ENCODE measurements at regions not wholly inside any gene's neighbourhood (a gene's known extent, or its start where the extent isn't known, plus 50 kb on each side); places are given as distances from the start of the nearest gene placed in this dataset.

DNA sequence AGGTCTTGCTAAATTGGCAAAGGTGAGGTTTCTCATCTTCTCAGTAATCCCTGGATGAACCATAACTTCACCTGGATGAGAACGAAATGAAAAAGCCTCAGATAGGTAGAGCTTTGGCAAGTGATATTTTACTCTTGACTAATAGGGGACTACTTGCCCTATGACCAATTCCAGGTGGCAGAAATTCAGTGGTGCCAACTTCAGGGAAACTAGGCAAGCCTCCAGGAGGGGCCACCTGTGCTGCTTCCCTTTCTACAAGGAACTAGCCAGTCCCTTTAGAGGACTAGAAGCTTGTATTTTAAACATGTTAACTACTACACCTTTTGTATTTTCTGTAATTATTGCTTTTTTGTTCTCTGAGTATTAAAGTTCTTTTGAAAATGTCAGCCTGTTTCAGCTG, 169.0 kb upstream of the GRIA1 start:
- Histone ChIP-seq H3K9ac (ENCODE audit: low read length) (no peak overlapping the region), H3K36me3 (ENCODE audit: insufficient read depth, low read length) (no peaks in the 10 kb centered on the region), H3K4me1 (ENCODE audit: insufficient read depth, low read length) (no peaks in the 10 kb centered on the region), H3K27ac (ENCODE audit: low read depth, low read length) (no peak overlapping the region), H2AFZ (ENCODE audit: low read depth, low read length) (no peak overlapping the region), H3K9me3 (ENCODE audit: insufficient read depth, low read depth, low read length) (no peaks in the 10 kb centered on the region), H4K20me1 (ENCODE audit: insufficient read depth, low read length) (no peaks in the 10 kb centered on the region), H3K4me3 (ENCODE audit: insufficient read depth, low read depth, low read length) (no peak overlapping the region), H3K27me3 (ENCODE audit: insufficient read depth, low read length) (no peaks in the 10 kb centered on the region), H3K79me2 (ENCODE audit: insufficient read depth, low read length) (no peaks in the 10 kb centered on the region), H3K4me2 (ENCODE audit: low read length) (no peak overlapping the region)
- FAIRE-seq = no peak
- no peak for TF ChIP-seq EZH2 (IDR thresholded peaks at IDR 0.05; ENCODE audit: insufficient read depth, low read length)
- Mint-ChIP-seq H3K4me3 (ENCODE audit: unreplicated experiment) (no peak overlapping the region), H3K27me3 (ENCODE audit: low read depth, unreplicated experiment) (no peaks in the 10 kb centered on the region), H3K9me3 (ENCODE audit: unreplicated experiment) (peaks cover 3% of the 10 kb centered on the region), H3K4me1 (ENCODE audit: low read depth, unreplicated experiment) (no peaks in the 10 kb centered on the region), H3K27ac (ENCODE audit: unreplicated experiment) (no peak overlapping the region), H3K36me3 (ENCODE audit: low read depth, unreplicated experiment) (no peaks in the 10 kb centered on the region)
- no peak for DNase-seq (ENCODE audit: low read depth)

DNA sequence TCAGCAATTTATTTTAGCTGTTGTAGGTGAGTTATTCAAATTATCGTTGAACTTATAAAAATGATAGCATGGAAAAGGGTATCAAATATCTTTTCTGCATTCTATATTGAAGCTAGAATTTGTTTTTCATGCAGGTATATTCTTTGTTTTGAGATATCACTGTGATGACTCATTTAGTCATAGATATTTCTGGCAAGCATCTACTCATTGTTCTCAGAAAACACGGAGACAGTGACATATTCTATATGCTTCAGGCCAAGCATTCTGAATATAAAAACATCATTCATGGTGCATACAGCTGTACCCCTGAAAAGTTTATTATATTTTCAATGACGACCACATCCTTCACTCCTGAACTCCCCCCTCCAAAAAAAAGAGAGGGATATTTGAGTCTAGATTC, 150.3 kb upstream of the GRIA1 start:
- H3K4me1 ChIP-seq (ENCODE audit: insufficient read depth, low read length) = no peaks in the 10 kb centered on the region
- no peaks in the 10 kb centered on the region for H3K79me2 ChIP-seq (ENCODE audit: insufficient read depth, low read length)
- TF ChIP-seq, protein P1, sequence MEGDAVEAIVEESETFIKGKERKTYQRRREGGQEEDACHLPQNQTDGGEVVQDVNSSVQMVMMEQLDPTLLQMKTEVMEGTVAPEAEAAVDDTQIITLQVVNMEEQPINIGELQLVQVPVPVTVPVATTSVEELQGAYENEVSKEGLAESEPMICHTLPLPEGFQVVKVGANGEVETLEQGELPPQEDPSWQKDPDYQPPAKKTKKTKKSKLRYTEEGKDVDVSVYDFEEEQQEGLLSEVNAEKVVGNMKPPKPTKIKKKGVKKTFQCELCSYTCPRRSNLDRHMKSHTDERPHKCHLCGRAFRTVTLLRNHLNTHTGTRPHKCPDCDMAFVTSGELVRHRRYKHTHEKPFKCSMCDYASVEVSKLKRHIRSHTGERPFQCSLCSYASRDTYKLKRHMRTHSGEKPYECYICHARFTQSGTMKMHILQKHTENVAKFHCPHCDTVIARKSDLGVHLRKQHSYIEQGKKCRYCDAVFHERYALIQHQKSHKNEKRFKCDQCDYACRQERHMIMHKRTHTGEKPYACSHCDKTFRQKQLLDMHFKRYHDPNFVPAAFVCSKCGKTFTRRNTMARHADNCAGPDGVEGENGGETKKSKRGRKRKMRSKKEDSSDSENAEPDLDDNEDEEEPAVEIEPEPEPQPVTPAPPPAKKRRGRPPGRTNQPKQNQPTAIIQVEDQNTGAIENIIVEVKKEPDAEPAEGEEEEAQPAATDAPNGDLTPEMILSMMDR (IDR thresholded peaks at IDR 0.05; ENCODE audit: insufficient read depth, low read depth, low read length) = no peak
- TF ChIP-seq EZH2 (IDR thresholded peaks at IDR 0.05; ENCODE audit: insufficient read depth, low read length) = no peak
- no peaks in the 10 kb centered on the region for H3K9me3 Mint-ChIP-seq (ENCODE audit: unreplicated experiment)
- H2AFZ ChIP-seq (ENCODE audit: low read depth, low read length) = no peak overlapping the region
- no peaks in the 10 kb centered on the region for H3K27me3 Mint-ChIP-seq (ENCODE audit: low read depth, unreplicated experiment)
- H3K36me3 ChIP-seq (ENCODE audit: insufficient read depth, low read length) = no peaks in the 10 kb centered on the region
- no peak for DNase-seq (ENCODE audit: low read depth)
- no peaks in the 10 kb centered on the region for H3K9me3 ChIP-seq (ENCODE audit: insufficient read depth, low read depth, low read length)
- H3K27ac ChIP-seq (ENCODE audit: low read depth, low read length) = no peak overlapping the region
- no peak overlapping the region for H3K27ac Mint-ChIP-seq (ENCODE audit: unreplicated experiment)
- no peak overlapping the region for H3K4me2 ChIP-seq (ENCODE audit: low read length)
- H4K20me1 ChIP-seq (ENCODE audit: insufficient read depth, low read length) = no peaks in the 10 kb centered on the region
- H3K27me3 ChIP-seq (ENCODE audit: insufficient read depth, low read length) = no peaks in the 10 kb centered on the region
- no peak for FAIRE-seq
- no peaks in the 10 kb centered on the region for H3K36me3 Mint-ChIP-seq (ENCODE audit: low read depth, unreplicated experiment)
- no peak overlapping the region for H3K4me3 ChIP-seq (ENCODE audit: insufficient read depth, low read depth, low read length)
- H3K9ac ChIP-seq (ENCODE audit: low read length) = no peak overlapping the region
- H3K4me1 Mint-ChIP-seq (ENCODE audit: low read depth, unreplicated experiment) = no peaks in the 10 kb centered on the region
- H3K4me3 Mint-ChIP-seq (ENCODE audit: unreplicated experiment) = no peak overlapping the region

DNA sequence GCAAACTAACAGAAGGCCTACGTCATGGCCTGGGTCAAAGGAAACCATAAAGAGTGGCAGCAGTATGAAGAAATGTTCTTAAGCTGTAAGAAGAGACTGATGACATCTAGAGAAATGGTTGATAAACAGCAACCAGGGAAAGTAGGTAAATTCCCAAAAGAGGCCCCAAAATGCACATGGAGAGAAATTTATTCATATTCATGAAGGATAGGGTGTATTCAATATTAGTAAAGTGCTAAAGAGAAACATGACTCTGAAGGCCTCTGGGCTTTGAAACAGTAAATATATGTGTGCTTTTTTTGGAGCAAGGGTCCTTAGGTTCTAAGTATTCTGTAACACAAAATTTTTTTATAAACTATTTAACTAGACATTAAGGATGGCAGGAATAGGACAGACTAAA, 149.7 kb upstream of the GRIA1 start:
- H2AFZ ChIP-seq (ENCODE audit: low read depth, low read length) = no peak overlapping the region
- H3K4me2 ChIP-seq (ENCODE audit: low read length) = no peak overlapping the region
- H3K36me3 ChIP-seq (ENCODE audit: insufficient read depth, low read length) = no peaks in the 10 kb centered on the region
- H3K4me1 ChIP-seq (ENCODE audit: insufficient read depth, low read length) = no peaks in the 10 kb centered on the region
- FAIRE-seq (no peak), DNase-seq (ENCODE audit: low read depth) (no peak)
- TF ChIP-seq EZH2 (IDR thresholded peaks at IDR 0.05; ENCODE audit: insufficient read depth, low read length) = no peak
- TF ChIP-seq, protein P1 (IDR thresholded peaks at IDR 0.05; ENCODE audit: insufficient read depth, low read depth, low read length) = no peak
- no peak overlapping the region for H3K4me3 ChIP-seq (ENCODE audit: insufficient read depth, low read depth, low read length)
- no peaks in the 10 kb centered on the region for H3K9me3 ChIP-seq (ENCODE audit: insufficient read depth, low read depth, low read length)
- no peaks in the 10 kb centered on the region for H3K27me3 ChIP-seq (ENCODE audit: insufficient read depth, low read length)
- Mint-ChIP-seq H3K4me1 (ENCODE audit: low read depth, unreplicated experiment) (no peaks in the 10 kb centered on the region), H3K27ac (ENCODE audit: unreplicated experiment) (no peak overlapping the region), H3K27me3 (ENCODE audit: low read depth, unreplicated experiment) (no peaks in the 10 kb centered on the region), H3K36me3 (ENCODE audit: low read depth, unreplicated experiment) (no peaks in the 10 kb centered on the region), H3K9me3 (ENCODE audit: unreplicated experiment) (peaks cover 2% of the 10 kb centered on the region), H3K4me3 (ENCODE audit: unreplicated experiment) (no peak overlapping the region)
- H3K9ac ChIP-seq (ENCODE audit: low read length) = no peak overlapping the region
- H3K79me2 ChIP-seq (ENCODE audit: insufficient read depth, low read length) = no peaks in the 10 kb centered on the region
- no peak overlapping the region for H3K27ac ChIP-seq (ENCODE audit: low read depth, low read length)
- no peaks in the 10 kb centered on the region for H4K20me1 ChIP-seq (ENCODE audit: insufficient read depth, low read length)

Data from astrocyte (in vitro differentiated cells and primary cell).